HG02981 (cell line): ENCODE measurements at regions not wholly inside any gene's neighbourhood (a gene's known extent, or its start where the extent isn't known, plus 50 kb on each side); places are given as distances from the start of the nearest gene placed in this dataset.

Experiments used
- ATAC-seq: cut with Tn5 transposase; IDR thresholded peaks from one replicate; pipeline ENCODE4 v1.9.1; 2021; ENCODE audit warnings: mild to moderate bottlenecking, moderate library complexity; ENCODE audit not compliant: unreplicated experiment

DNA sequence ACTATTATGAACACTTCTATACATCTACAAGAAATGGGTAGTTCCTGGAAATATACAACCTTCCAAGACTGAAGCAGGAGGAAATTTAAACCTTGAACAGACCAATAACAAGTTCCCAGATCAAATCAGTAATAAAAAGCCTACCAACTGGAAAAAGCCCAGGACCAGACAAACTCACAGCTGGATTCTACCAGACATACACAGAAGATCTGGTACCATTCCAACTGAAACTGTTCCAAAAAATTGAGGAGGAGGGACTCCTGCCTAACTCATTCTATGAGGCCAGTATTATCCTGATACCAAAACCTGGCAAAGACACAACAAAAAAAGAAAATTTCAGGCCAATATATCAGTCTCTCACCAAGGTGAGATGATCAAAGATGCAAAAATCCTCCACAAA is 189.4 kb downstream of the RPS29 start:
- ATAC-seq, result no peak

DNA sequence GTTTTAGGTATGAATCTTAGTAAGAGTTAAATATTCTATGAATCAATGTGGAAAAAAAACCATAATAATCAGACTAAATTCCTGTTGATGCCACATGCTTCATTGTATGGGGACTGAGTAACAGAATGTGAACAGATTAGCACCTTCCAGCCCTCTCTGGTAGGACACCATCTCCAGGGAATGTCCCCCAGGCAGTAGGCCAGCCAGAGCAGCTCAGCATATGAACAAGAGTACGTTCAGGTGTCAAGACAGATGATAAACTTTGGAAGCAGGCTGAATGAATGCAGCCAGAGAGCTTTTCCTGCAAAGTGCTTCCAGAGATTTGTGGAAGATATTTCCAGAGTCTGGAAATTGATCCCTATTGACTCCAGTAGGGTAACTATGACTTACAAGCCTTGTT is 204.4 kb downstream of the RPS29 start:
- no peak for ATAC-seq

DNA sequence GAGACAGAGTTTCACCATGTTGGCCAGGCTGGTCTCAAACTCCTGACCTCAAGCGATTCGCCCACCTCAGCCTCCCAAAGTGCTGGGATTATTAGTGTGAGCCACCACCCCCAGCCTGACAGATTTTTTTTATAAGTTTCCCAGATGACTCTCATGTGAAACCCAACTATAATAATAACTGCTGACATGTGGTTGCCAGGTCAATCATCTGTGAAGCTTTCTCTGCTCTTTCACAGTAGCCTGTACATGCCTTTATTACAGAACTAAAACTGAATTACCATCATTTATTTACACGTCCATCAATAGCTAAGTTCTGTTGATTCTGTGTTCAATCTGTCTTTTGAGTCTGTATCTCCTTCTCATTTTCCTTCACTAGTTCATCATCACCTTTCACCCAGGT is 218.5 kb downstream of the RPS29 start:
- peak; percentile 54 for ATAC-seq

DNA sequence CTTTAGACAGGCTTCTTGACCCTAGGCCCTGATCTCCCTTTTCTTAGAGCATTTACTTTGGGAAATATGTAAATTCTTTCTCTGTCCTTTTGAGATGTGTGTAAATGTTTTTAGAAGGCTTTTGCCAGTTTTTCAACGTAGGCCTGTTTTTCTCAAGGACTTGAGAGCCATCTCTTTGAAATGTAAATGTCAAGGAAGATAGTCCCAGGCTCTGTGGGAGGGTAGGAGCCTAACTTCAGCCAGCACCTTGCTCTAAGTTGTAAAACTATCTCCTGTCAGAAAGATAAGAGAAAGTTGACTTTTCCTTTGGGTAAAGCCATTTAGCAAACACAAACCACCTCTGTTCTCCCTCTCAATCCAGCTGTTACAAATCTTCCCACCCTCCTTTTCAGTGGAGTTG is 219.8 kb downstream of the RPS29 start:
- ATAC-seq, result no peak

DNA sequence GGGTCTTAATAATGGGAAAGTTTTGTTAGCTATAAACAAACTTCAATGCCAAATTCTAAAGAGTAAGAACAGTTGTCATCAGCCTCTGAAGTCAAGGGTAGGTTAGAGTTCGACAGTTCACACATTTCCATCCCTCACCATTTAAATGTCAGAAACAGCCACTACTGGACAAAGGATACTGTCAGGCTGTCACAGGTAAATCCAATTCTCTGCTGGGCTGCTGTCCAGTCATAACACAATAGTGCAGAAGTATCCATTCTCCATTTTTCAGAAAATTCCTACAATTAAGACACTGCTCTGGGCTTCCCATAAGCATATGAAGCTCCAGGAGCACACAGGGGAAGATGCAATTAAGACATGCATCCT is 221.4 kb downstream of the RPS29 start:
- no peak for ATAC-seq

DNA sequence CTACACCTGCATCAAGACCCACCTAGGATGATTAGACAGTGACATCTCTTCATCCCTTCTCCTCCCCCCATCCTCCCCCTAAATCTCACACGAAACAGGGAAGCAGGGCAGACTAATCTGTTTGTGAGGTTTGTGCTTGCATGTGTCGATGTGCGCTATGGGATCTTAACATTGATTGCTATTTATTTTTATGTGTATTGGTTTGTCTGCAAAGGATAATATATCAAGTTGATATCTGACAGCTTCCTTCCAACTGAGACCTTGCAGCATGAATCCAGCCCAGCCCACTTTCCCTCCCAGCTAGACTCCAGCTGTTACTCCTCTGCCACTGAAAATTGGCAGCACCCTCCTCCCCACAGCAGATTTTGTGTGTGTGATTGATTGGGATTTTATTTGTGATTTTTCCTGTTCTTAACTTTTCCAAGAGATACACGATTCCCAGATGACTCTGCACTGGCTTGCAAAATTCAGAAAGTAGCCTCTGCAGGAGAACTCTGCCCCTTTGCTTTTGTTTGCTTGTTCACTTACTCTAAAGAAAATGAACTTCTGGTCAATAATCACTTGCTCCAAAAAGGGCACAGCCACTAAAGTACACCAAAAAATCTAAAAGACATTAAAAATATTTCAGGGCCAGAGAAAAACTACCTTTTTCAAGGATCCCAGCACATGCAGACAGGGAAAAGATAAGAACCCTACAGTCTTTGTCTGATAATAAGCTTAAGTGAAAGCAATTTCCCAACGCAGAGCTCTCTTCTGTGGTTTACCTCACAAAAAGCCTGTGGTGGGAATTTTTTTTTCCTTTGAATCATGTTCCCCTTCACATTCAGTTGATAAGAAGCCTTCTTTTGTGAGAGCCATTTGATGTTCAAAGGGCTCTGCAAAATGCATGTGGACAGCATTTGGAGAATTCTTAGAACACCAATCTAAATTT is 222.1 kb downstream of the RPS29 start:
- ATAC-seq, result no peak

DNA sequence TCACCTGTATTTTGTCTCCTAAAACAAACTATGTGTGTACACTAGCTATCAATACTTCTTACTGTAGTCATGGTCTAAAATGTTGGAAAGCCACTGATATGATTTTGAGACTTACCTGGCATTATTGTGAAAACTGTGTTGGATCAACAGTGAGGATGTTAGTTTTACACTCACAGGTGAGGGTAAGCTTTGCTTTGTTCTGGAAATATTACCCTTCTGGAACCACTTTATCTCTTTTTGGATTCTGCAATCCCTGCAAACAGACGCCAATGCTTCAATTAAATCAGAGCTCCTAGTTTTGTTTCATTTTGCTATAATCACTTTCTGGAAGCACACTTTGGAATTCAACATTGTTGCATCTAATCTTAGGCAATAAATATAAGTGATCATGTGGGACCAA is 223.3 kb downstream of the RPS29 start:
- ATAC-seq, result no peak

DNA sequence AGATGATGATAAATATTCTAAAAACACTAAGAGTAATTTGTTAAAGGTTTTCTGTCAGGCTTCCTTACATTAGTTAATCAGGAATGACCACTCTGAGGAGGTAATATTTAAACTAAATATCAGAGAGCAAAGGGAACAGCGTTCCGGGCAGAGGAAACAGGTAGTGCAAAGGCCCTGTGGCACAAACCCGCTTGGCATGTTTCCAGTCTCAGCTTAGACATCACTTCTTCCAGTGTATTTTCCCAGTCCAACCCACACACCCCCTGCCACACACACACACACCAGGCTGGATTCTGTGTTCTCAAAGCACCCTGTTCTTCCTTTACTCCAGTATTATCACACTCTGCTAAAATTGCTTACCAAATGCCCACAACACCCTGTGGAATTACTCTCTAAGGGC is 247.1 kb downstream of the RPS29 start:
- no peak for ATAC-seq

DNA sequence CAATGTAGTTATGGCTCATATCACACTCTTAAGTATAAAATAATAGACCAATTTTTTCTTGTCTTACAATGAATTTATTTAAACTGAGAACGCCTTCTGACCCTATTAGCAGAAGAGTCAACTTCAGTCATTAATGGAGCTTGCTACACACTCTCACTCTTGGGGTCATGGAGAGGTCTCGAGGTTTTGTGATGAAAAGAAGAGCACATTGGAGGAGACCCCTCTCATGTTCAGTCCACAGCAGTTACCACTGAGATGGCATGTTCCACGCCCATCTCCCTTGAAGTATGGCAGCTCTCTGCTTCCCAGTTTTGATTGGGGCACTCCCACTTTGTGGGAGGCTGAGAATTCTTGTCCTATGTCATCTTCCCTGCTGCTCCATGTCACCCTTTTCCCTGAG is 266.4 kb downstream of the RPS29 start:
- no peak for ATAC-seq

DNA sequence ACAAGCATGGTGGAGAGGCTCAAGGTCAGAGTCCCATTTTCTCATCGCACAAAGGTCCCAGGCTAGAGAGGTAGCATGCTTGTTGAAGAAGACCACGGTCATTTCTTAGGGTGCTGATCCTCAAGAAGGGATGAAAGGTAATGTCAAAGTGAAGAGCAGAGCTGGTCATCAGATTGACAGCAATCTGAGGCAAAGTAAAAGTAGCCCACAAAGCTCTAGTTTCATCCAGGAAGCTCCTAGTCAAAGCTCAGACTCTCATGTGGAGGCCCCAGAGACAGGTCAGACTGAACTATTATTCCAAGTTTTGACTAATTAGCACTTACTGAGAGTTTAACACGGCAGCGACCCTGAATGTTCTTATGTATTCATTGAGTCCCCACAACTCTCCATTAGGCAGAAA is 270.6 kb downstream of the RPS29 start:
- no peak for ATAC-seq

DNA sequence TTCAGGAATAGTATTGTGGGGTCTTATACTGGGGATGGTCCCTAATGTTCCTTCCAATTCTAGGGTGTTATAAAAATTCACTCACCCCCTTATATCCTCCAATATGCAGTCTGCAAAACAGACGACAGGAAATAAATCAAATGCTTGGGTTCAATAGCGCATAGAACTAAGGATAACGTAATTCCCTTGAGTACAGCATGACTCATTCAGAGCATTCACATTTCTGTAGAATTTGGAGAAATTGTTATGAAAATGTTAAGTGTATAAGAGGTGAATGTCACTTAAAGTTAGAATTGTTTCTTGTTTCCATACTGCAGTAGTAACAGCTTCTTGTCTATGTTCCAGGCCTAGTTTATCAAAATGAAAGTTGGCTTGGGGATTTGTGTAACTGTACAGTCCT is 271.4 kb downstream of the RPS29 start:
- no peak for ATAC-seq

DNA sequence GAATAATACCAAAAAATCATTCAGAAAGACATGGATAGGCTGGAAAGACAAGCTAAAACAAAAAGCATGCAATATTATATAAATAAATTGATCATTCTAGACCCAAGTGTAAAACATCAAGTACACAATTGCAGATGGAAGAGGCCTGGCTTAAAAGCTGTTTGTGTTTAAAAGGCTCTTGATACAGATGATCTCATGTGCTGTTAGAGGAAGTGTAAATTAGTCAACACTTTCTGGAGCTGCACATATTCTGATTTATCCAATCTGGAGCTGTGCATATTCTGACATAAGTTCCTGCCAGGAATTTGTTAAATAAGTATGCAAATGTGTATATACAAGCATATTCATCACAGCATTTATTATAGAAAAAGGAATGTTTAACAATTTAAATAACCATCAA is 273.1 kb downstream of the RPS29 start:
- no peak for ATAC-seq

DNA sequence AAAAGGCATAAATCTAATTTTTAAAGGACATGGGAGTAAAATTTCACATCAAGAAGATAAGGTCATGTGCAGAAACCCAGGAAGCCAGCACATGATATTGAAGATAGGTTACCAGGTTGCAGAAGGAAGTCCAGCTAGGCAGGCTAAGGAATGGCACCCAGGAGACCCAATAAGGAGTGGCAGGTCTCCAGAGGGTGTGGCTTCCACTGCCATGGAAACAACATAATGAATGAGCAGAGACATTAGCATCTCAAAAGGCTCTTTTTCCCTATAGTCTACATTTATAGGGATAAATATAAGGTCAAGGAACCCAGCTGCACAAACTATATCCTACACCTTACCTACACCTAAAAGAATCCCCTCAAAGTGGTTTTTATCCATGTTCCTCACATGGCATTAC is 275.9 kb downstream of the RPS29 start:
- ATAC-seq, result no peak

DNA sequence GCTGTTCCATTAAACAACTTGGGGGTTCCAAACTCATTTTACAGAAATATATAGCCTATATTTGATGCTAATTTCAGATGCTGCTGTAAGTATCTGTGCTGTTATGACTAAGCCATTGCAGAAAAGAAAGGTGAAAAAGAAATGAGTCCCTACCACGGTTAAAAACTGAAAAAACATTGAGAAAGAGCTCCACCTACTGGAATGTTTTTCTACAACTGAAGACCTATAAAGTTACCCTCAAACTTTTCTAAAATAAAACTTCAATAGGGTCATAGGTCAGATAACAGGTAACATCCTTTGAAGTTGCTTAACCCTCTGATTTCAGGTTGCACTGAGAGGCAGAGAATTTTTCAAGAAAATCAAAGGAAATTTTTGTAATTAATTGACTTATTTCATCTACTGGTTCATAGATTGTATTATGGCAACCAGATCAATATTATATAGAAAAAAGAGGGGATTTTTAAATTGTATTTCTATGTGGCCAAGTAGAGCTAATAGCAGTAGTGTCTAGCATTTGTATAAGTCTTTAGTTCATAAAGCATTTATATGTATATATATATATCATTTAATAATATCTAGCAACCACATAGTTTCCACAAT is 279.9 kb downstream of the RPS29 start:
- peak; percentile 79 for ATAC-seq

DNA sequence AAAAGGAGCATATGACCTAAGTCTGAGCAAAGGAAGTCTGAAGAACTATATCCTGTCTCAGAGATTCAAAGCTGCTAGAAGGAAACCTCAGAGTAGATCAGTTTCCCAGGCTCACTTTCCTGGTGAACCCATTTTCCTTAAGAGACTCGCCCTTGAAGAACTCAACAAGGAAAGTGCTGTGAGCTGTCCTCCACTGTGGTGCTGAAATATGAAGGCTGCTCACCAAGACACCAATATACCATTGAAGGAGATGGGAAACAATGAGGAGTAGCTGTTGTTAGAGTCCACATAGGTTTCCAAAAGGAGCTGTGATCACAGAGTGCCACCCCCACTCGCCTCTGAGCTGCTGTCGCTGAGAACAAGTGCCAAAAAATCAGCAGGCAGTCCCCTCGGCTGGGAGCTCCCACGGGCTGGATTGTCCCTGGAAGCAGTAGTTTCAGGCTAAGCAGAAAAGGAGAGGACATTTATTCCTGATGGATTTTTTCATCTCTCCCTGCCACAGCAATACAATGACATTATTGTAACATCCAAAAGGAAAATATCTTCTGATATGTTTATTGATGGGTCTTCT is 282.1 kb downstream of the RPS29 start:
- ATAC-seq, result no peak

DNA sequence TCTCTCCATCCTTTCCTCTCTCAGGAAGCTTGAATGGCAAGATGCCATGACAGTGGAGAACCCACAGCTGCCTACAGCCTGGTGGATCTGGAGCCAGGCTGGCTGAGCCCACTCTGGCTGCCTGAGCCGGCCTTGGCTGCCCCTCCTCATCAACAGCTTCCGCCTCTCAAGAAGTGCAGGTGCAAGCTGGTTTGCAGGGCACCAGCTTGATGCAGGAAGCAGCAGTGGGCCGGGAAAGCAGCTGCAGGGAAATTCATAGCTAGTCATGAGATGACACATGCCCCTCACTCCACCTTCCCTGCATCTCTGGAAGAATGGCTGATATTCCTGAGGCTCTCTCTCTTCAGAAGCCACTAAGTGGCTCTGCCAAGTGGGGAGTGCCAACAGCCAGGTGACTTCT is 289.1 kb downstream of the RPS29 start:
- ATAC-seq, result no peak

DNA sequence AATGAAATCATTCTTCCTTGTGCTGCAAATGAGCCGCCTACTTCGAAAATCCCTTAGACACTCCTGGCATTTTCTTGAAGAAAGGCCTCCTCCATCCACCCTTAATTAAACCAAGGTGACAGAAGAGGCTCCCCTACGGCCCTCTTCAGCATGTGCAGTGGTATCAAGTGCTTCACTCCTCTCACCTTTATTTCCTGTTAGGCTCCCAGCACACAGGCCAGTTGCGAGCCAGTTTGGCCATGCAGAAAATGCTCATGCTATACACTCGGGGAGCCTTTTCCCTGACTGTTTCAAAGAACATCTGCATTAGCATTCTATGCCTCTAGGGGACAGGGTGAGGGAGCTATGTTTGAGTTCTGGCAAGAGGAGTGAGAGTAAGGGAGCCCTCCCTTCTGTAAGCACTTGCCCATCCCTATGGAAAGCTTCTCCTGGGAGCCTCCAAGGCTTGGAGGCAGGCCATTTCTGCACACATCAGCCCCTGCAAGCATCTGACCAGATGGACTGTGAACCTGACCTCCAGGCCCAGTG is 291.5 kb downstream of the RPS29 start:
- no peak for ATAC-seq

DNA sequence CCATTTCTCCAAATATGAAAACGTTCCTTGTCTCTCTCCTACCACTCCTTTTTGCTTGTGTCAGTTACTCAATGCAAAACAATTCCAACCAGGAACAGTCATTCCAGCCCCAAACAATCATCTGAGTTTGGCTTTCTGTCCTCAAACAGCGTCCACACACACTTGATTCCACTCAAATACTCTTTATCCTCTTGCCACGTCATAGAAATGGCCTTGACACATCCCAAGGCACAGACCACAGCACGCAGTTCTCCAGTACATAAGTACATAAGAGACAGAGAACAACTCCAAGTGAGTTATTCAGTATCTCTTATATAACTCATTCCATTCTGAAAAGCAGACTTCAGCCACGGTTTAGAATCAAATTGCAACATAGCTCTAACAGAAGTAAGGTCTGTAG is 299.2 kb downstream of the RPS29 start:
- ATAC-seq, result no peak

DNA sequence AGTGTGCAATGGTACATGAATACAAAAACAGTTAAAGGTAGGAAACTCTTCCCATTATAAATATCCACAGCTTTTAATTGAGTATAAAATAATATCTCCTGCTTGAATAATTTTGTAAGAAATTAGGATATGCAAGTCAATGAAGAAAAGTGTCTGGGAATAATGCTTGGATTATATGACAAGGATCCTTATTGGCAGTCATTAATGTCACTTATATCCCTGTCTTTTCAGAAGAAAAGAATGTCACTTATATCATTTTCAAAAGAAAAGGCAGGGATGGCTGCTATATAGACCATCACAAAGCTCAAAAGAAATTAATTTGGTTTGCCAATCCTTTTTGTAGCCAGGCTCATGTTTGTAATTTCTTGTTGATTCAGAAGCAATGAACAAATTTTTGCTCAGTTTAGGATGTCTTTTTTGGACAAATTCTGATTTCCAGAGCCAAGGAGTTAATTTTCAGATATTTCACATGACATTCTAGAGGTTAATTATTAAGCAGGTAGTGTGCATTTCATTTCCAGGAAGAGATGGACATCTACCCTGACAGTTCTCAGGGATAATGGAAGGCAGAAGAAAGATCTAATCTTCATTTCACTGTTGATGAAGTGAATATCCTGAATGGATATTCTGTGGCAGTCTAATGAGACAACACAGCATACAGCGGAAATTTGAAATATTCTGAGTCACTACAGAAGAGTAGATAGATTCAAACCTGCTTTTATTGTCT is 299.8 kb downstream of the RPS29 start:
- ATAC-seq, result no peak

DNA sequence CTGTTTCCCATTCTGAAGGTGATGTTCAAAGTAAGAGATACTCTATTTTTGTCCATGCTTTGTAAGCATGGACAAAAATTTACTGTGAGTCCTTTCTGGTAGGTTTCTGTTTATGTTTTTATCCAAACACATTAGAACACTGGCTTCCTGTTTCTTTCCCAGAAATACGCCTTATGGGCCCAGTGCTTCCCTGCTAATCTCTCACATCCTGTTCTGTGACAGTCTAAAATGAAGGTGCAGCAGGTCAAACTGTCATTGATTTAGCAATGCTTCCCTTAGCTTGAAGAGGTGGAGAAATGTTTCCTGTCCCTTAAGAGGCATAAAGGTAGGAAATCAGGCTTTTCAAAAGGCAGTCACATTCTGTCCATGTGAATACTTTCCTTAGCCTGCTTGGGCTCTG is 305.6 kb downstream of the RPS29 start:
- no peak for ATAC-seq

DNA sequence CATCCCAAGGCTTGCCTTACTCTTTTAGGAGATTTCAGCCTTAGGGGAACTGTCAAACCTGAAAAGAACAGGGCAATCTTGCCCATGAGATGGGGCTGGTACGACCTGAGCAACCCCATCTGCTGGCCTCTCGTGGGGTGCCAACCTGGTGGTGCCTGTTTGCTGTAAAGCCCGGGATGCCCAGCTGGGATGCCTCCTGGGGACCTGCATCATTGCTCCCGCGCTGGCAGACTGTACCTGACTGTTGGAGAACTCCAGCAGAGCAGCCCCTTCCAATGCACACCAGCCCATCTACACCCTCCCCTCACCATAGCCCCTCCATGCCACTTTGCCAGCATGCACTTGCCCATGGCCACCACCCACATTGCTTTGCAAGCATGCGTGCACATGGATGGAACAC is 335.7 kb downstream of the RPS29 start:
- ATAC-seq, result no peak
